Neural crest cell (in vitro differentiated cells): ENCODE measurements at regions not wholly inside any gene's neighbourhood (a gene's known extent, or its start where the extent isn't known, plus 50 kb on each side); places are given as distances from the start of the nearest gene placed in this dataset.

Experiments
- DNase-seq: peaks from one replicate; pipeline ENCODE4 v3.0.0; 2021; ENCODE audit warnings: low read depth, mixed read lengths, low spot score
- H3K27ac Mint-ChIP-seq: one replicate; pipeline ENCODE4 v1.8.0; 2021; ENCODE audit warnings: mild to moderate bottlenecking, mixed read lengths; ENCODE audit not compliant: unreplicated experiment
- H3K27me3 Mint-ChIP-seq: 2 replicates; pipeline ENCODE4 v1.8.0; 2021; ENCODE audit warnings: low read depth, mild to moderate bottlenecking, mixed read lengths
- H3K36me3 Mint-ChIP-seq: 2 replicates; pipeline ENCODE4 v1.8.0; 2021; ENCODE audit warnings: low read depth, mild to moderate bottlenecking, mixed read lengths
- H3K4me1 Mint-ChIP-seq: 2 replicates; pipeline ENCODE4 v1.8.0; 2021; ENCODE audit warnings: mixed read lengths
- H3K4me3 Mint-ChIP-seq: one replicate; pipeline ENCODE4 v1.8.0; 2021; ENCODE audit warnings: mild to moderate bottlenecking, mixed read lengths
- H3K9me3 Mint-ChIP-seq: 2 replicates; pipeline ENCODE4 v1.8.0; 2021; ENCODE audit warnings: mixed read lengths
- TF ChIP-seq, protein P1 (sequence below): fragments of 200-600 bp; sonication (generic); conservative IDR thresholded peaks from 2 replicates; pipeline ENCODE4 v1.5.0; 2021; ENCODE audit warnings: antibody characterized with exemption, mild to moderate bottlenecking

- H3K27me3 Mint-ChIP-seq: no peaks in the 10 kb centered on the region
- peaks cover 5% of the 10 kb centered on the region for H3K9me3 Mint-ChIP-seq
- no peak overlapping the region for H3K4me3 Mint-ChIP-seq
- DNase-seq: no peak
- no peak overlapping the region for H3K27ac Mint-ChIP-seq
- no peaks in the 10 kb centered on the region for H3K36me3 Mint-ChIP-seq
- no peaks in the 10 kb centered on the region for H3K4me1 Mint-ChIP-seq
- TF ChIP-seq, protein P1, sequence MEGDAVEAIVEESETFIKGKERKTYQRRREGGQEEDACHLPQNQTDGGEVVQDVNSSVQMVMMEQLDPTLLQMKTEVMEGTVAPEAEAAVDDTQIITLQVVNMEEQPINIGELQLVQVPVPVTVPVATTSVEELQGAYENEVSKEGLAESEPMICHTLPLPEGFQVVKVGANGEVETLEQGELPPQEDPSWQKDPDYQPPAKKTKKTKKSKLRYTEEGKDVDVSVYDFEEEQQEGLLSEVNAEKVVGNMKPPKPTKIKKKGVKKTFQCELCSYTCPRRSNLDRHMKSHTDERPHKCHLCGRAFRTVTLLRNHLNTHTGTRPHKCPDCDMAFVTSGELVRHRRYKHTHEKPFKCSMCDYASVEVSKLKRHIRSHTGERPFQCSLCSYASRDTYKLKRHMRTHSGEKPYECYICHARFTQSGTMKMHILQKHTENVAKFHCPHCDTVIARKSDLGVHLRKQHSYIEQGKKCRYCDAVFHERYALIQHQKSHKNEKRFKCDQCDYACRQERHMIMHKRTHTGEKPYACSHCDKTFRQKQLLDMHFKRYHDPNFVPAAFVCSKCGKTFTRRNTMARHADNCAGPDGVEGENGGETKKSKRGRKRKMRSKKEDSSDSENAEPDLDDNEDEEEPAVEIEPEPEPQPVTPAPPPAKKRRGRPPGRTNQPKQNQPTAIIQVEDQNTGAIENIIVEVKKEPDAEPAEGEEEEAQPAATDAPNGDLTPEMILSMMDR: no peak
These were observed 703.8 kb upstream of the CRIM1 start for GRCh38 chr2:35651688-35652323.

- Mint-ChIP-seq H3K4me3 (no peak overlapping the region), H3K4me1 (no peaks in the 10 kb centered on the region), H3K27ac (no peak overlapping the region), H3K36me3 (no peaks in the 10 kb centered on the region), H3K27me3 (no peaks in the 10 kb centered on the region), H3K9me3 (no peaks in the 10 kb centered on the region)
- TF ChIP-seq, protein P1: no peak
- no peak for DNase-seq
These were observed 740.9 kb upstream of the CRIM1 start for GRCh38 chr2:35614640-35615039.

GRCh38 chr2:35606394-35606793 is 749.2 kb upstream of the CRIM1 start:
- Mint-ChIP-seq H3K36me3 (no peaks in the 10 kb centered on the region), H3K9me3 (peaks cover 3% of the 10 kb centered on the region), H3K27ac (no peak overlapping the region), H3K27me3 (no peaks in the 10 kb centered on the region), H3K4me3 (no peak overlapping the region), H3K4me1 (no peaks in the 10 kb centered on the region)
- no peak for DNase-seq
- TF ChIP-seq, protein P1: no peak

- no peaks in the 10 kb centered on the region for H3K27me3 Mint-ChIP-seq
- DNase-seq: no peak
- TF ChIP-seq, protein P1: no peak
- no peaks in the 10 kb centered on the region for H3K36me3 Mint-ChIP-seq
- no peak overlapping the region for H3K4me3 Mint-ChIP-seq
- no peak overlapping the region for H3K27ac Mint-ChIP-seq
- no peaks in the 10 kb centered on the region for H3K4me1 Mint-ChIP-seq
- peaks cover 2% of the 10 kb centered on the region for H3K9me3 Mint-ChIP-seq
These were observed 757.3 kb upstream of the CRIM1 start for GRCh38 chr2:35598310-35598709.

DNA sequence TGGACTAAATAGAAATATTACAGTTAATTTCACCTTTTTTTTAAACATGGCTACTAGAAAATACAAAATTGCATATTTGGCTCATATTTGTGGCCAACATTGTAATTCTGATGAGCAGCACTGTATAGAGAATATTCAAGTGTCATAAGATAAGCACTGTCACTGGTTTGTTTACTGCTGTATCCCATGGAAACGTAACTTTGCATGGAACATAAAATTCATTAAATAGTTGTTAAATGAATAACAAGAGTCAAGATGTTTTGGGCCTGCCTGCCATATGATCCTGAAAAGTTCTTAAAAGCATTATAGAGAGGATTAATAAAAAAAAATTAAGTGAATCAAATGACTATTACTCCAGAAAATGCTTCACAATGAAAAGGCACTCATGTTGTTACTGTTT is 763.7 kb upstream of the CRIM1 start:
- Mint-ChIP-seq H3K4me1 (no peaks in the 10 kb centered on the region), H3K27ac (no peak overlapping the region), H3K9me3 (peaks cover 13% of the 10 kb centered on the region), H3K36me3 (peaks cover 5% of the 10 kb centered on the region), H3K4me3 (no peak overlapping the region), H3K27me3 (no peaks in the 10 kb centered on the region)
- no peak for DNase-seq
- TF ChIP-seq, protein P1: no peak
